Dermis blood vessel endothelial cell (primary cell): ENCODE measurements at regions not wholly inside any gene's neighbourhood (a gene's known extent, or its start where the extent isn't known, plus 50 kb on each side); places are given as distances from the start of the nearest gene placed in this dataset.

Experiments used
- DNase-seq: peaks from one replicate; pipeline ENCODE4 v3.0.0; 2010

GRCh38 chr1:55735106-55735505 is 519.9 kb upstream of the USP24 start:
- no peak for DNase-seq

GRCh38 chr1:55726994-55727393 is 511.8 kb upstream of the USP24 start:
- no peak for DNase-seq

- DNase-seq: no peak
These were observed 510.2 kb upstream of the USP24 start for GRCh38 chr1:55725378-55725777.

- DNase-seq: no peak
These were observed 509.6 kb upstream of the USP24 start for GRCh38 chr1:55724551-55725325.

- no peak for DNase-seq
These were observed 507.8 kb upstream of the USP24 start for GRCh38 chr1:55723001-55723400.

- no peak for DNase-seq
These were observed 505.1 kb upstream of the USP24 start for GRCh38 chr1:55720261-55720660.

GRCh38 chr1:55718758-55719671 is 503.9 kb upstream of the USP24 start:
- DNase-seq: no peak

- no peak for DNase-seq
These were observed 501.9 kb upstream of the USP24 start for GRCh38 chr1:55717111-55717510.

GRCh38 chr1:55716610-55717009 is 501.4 kb upstream of the USP24 start:
- no peak for DNase-seq

GRCh38 chr1:55716151-55716550 is 501.0 kb upstream of the USP24 start:
- no peak for DNase-seq

GRCh38 chr1:55714230-55714629 is 499.1 kb upstream of the USP24 start:
- no peak for DNase-seq

GRCh38 chr1:55713516-55713915 is 498.4 kb upstream of the USP24 start:
- no peak for DNase-seq

- no peak for DNase-seq
These were observed 497.0 kb upstream of the USP24 start for GRCh38 chr1:55712148-55712547.

GRCh38 chr1:55708781-55709180 is 493.6 kb upstream of the USP24 start:
- no peak for DNase-seq

GRCh38 chr1:55707846-55708245 is 492.7 kb upstream of the USP24 start:
- no peak for DNase-seq

GRCh38 chr1:55707196-55707595 is 492.0 kb upstream of the USP24 start:
- DNase-seq: no peak

- no peak for DNase-seq
These were observed 491.2 kb upstream of the USP24 start for GRCh38 chr1:55706397-55706796.

GRCh38 chr1:55703726-55704363 is 488.7 kb upstream of the USP24 start:
- DNase-seq: no peak

- DNase-seq: peak; percentile 70
These were observed 486.9 kb upstream of the USP24 start for GRCh38 chr1:55702064-55702463.

GRCh38 chr1:55700359-55701130 is 485.4 kb upstream of the USP24 start:
- no peak for DNase-seq

- DNase-seq: no peak
These were observed 484.1 kb upstream of the USP24 start for GRCh38 chr1:55699228-55699627.

GRCh38 chr1:55697997-55698535 is 482.9 kb upstream of the USP24 start:
- no peak for DNase-seq
